Hindlimb muscle (tissue), 1 donor: ENCODE measurements at regions not wholly inside any gene's neighbourhood (a gene's known extent, or its start where the extent isn't known, plus 50 kb on each side); places are given as distances from the start of the nearest gene placed in this dataset.
A peak's percentile ranks its signal among the peaks of the same experiment; 100 is the strongest.

ENCODE experiments used
- DNase-seq: peaks from one replicate; pipeline ENCODE4 v3.0.0-alpha.2; 2013

DNA sequence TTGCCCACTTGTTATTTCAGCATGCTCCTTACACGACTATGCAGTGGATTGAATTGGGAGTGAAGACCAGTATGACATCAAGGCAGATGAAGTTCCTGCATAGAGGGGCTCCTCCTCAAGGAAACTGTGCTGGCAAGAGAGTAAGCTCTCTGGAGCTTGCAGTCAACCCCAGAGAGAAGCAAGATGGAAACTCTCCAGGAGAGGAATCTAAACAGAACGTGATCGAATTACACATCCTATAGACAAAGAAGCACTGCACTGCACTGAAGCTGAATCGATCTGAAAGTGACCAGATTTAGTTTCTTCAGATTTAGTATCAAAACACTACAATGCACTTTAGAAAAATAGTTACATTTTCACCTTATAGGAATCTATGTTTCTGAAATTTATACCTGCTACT lies 947.7 kb upstream of the TENM4 start:
- no peak for DNase-seq

DNA sequence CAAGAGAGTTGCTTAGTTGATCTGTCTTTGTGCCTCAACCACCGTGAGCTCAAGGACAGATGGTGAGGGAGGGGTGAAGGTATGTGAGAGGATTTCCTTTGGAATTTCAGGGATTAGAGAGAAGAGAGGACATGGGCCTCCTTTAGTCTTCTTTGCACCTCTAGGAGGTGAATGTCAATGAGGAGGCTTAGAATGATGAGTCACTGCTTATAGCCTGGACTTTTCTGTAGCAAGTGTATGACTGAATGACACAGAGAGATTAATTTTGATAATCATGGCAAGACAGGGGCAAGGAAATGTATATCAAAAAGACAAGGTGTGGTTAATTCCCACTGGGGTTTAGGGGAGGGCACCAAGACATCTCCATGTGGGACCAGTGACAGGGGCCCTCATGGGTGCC lies 947.3 kb upstream of the TENM4 start:
- no peak for DNase-seq

DNA sequence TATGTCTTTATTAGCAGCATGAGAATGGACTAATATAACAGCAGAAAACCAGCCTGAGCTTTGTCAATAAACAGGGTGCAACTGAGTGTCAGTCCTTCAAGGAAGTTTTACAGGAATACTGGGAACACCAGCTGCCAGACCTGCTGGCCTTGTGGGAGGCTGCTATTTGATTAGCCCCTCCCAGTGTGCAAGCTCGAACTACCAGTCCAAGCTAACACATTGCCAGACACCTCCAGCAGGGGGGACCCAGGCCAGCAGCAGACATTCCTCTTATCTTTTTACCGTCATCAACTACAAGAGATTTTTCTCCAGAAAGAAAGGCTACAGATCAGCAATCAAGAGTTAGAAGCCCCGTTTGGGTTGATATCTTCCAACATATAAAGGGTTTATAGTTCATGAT lies 942.8 kb upstream of the TENM4 start:
- no peak for DNase-seq

DNA sequence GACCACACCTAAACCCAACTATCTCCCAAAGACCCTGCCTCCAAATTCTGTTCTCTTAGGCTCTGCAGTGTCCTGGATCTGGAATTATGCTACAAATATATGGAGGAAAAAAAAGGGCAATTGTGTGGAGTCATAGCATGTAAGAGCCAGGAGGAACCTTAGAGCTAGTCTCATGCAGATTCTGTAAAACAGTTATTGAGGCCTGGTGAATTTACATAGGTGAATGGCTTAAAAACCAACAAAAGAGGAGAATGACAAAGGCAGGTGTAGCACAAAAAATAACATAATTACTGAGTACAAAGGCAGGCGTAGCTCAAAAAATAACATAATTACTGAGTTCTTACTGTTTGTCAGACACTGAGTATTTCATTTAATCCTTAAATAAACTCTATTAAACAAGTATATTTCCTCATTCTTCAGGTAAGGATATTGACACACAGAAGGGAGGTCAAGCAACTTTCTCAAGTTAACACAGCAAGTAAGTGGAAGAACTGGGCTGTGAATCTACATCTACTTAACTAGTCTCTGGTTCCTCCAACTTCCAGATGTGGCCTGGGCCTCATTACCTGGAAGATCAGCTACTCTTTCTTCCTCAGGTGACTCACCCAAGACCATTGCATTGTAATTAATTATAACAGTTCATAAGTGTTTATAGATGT lies 938.9 kb upstream of the TENM4 start:
- no peak for DNase-seq

DNA sequence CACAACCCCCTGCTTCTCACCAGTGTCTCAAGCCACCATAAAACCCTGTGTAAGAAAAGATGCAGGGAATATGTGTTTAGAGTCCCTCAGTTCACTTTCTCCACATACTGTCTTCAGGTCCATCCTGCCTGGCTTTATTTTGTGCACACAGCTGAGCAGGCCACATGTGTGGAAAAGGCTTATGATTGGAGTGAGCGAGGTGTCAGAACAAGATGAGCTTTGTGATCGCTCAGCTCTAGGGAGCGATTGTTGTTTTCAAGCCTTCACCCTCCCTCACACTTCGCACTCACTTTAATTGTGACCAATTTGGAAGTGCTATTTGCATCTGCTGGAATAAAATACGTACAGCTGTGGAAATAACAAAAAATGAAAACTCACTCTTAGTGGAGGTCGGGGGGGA lies 931.1 kb upstream of the TENM4 start:
- DNase-seq = no peak

DNA sequence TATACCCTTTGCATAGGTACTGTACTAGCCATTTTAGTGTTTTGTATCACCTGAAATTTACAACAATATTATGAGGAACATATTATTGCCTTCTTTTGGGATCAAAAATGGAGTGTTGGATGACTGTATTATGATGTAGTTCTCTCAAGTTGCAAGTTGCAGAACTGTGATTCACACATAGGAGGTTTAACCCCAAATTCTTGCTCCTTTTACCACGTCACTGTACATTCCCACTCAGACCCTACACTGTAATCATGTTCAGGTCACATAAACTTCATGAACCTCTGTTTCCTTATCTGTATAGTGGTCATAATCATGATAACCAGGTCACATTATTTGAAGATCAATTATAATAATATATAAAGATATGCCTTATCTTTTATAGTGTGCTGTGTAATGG lies 925.1 kb upstream of the TENM4 start:
- DNase-seq = no peak

DNA sequence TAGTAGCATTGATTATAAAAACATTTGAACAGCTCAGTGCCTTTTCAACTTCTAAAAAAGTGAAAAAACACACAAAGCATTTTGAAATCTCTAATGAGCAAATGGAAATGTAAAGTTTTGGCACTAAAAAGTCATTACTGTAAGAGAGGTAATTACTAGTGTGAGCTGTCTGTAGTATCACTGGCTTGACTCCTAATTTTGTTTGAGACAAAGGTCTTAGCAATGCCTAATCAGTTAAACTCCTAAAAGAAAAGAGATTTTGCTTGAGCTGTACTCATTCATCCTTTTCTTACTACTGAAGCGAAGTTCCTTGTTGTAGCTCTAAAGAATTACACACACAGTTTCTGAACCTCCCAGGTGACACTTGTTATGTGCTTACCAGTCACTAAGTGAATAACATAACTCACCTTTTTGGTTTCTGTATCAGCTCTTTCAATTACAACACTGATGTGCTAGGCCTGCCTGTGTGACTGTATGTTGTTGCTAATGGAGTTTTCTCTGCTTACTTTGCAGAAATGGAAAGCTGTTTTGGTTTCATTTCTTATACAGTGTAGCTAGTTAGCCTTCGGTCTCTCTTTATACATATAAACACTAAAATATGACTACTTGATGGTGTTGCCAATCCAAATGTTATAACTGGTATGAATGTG lies 924.4 kb upstream of the TENM4 start:
- DNase-seq = no peak

DNA sequence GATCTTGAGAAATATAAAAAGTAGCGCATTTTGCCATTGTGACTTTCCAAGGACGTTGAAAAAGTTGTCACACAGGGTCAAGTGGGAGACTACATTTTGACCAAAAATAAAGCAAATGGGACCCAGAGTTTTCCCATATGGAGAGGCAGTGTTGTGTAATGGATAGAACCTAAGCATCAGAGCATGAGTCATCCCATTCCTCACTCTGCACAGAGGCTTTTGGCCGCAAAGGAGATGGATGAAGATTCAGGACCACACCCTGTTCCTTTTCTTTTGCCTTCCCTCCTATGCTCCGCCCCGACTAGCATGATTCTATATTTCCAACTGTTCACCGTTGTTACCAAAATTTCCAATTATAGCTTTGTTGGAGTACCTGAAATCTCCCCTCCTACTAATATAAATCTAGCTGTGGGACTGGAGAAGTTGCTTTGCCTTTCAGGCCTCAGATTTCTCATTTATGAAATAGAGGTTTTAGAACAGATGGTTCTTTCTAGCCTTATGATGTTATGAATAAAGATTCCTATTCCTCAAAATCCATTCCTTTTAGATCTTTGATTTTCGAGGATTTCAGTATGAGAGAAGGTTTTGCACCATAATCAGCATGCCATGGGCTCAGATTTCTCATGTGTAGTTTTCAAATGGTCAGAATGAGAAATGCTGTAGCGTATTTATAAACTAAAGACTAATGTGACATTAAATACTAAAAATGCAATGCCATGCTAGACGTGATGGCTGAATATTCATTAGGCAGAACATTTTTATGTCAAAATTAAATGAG lies 921.9 kb upstream of the TENM4 start:
- DNase-seq = no peak

DNA sequence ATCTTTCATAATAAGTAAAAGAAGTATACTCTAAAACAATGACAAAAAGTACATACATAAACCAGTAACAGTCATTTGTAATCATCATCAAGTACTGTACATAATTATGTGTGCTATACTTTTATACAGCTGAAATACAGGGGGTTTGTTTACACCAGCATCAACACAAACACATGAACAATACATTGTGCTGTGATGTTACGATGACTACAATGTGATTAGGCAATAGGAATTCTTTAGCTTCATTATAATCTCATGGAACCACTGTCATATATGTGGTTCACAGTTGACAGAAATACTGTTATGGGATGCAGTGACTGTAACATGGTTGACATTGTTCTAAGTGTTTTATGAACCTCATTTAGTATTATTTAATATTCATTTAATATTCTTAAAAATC lies 914.4 kb upstream of the TENM4 start:
- no peak for DNase-seq

DNA sequence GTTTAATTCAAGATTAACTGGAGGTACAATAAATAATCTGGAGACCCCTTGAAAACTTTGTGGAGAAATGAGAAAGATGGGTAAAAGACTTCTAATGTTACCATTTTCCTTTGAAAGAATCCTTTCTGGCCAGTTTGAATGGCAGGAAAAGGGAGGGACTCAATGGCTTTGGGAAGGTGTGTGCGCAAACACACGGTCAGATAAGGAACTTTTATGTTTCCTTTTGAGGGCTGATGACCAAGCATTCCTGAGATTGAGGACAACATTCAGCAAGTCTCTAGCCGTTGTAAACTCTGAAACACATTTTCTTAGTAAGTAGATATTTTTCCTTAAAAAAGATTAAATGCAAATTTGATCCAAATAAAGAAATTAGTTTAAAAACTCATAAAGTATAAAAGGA lies 909.7 kb upstream of the TENM4 start:
- no peak for DNase-seq

DNA sequence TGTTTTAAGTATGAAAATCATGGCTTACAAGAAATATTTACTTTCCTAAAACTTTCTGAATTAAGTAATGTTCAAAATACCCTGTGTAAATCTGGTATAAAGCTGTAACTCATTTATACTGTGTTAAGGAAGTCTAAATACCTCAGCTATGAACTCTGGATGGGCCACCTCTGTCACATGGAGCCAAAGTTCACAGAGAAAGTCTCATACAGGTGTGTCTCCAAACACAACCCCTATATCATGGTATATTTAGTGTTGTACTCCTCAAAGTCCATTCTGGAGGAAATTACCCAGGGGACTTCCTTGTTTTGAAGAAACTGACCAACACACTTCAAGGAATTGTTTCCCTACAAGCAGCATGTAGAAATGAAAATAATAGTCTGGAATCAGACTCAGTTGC lies 909.2 kb upstream of the TENM4 start:
- DNase-seq = no peak

DNA sequence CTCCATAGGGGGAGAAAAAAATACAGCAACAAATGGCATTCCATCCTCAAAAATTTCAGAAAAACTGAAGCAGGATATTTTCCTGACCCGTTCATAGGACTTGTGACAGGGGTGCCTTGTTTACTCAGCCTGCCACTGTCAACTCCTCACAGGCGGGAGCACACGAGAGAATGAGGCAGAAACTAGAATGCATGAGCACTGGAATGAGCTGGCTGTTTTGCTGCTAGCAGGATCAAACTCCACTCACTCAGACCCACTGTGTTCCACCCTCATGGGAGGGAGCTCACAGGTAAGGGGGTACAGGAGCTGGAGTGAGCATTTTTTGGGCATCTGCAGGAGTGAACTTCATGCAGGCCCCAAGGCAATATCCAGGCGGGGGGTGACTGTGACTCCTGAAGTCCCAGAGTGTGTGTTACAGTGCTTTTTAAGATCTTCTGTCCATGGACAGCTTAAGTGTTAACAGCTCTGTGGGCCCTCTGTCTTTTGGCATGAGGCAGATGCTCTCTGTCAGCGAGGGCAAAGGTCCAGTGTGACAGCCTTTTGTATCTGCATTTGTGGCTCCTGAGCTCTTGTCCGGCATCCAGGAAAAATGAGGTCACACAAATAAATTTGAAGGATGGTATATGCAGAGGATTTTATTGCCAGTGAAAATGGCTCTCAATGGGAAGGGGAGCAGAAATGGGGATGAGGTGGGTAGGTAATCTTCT lies 905.7 kb upstream of the TENM4 start:
- DNase-seq = no peak

DNA sequence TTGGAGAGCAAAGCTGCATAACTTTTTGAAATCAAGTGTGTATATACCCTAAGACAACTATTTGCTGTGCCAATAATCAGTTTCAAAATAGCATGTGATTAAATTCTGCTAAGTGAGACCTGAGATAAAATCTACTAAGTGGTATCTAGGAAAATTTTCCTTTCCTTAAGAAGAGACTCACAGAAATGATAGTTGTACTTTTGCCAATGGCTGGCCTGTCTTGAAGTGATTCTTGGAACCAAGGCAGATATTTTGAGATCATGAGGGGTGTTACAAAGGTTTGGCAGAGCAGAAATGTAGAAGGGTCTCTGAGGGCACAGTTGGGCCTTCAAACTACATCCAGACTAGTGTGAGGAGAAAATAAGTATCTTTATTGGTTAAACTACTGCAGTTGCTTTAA lies 902.6 kb upstream of the TENM4 start:
- DNase-seq = no peak

DNA sequence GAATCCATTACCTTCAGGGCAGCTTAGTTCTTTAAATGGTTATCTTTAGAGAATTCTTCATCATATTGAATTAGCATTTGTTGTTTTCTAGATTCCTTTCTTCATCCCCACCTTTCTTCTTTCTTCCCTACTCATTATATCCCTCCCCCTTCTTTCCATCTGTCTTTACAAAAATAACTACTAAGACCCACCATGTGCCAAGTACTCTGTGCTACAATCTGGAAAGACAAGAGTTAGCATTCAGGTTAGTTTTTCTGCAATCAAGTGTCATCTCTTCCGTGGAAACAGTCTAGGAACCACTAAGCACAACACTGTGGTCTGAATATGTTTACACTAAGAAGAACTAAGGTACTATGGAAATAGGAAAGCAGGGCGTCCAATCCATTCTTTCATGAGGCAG lies 897.4 kb upstream of the TENM4 start:
- DNase-seq = no peak

DNA sequence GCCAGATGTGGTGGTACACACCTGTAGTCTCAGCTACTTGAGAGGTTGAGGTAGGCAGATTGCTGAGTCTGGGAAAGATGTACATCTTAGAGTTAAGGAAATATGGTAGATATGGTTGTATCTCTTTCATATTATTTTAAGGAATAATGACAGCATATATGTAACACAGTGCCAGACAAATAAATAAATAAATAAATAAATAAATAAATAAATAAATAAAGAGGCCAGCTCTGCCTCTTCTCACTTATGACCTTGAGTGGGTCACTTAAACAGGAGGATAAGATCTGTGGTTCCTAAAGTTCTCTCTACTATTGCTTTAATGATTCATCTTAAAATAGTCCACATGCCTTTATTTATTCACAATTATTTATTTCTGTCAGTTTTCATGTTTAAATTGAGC lies 890.9 kb upstream of the TENM4 start:
- DNase-seq = no peak

DNA sequence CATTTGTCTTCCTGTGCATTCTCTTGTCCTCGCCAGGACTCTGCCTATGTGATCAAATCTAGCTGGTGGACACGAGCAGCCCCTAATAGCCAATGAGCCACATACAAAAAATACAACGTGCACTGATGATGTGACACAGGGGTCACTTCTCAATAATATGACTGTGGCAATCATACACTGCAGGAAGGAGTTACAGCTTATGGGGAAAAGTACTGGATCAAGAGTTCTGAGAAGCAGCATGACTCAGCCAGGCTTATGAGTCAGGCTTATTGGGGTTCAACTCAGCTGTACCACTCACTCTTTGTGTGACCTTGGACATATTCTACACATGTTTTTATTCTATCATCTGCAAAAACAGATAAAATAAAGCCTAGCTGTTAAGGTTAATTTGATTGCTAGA lies 889.4 kb upstream of the TENM4 start:
- no peak for DNase-seq

DNA sequence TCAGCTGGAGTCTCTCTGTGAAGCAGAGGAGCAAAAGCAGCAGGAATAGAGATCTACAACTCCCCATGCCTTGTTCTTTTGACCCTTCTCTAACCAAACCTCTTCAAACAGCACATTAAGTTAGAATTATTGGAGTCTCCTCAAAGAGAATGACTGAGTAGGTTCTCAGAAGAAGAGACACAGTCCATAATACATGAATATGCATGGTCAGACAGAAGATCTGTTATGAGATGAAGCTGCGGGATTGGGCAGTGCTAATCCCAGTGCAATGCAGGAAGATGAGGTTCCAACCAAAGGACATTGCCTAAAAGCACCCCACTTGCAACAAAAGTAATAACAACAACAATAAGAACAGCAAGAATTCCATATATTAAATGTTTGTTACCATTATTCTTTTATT lies 887.9 kb upstream of the TENM4 start:
- no peak for DNase-seq

DNA sequence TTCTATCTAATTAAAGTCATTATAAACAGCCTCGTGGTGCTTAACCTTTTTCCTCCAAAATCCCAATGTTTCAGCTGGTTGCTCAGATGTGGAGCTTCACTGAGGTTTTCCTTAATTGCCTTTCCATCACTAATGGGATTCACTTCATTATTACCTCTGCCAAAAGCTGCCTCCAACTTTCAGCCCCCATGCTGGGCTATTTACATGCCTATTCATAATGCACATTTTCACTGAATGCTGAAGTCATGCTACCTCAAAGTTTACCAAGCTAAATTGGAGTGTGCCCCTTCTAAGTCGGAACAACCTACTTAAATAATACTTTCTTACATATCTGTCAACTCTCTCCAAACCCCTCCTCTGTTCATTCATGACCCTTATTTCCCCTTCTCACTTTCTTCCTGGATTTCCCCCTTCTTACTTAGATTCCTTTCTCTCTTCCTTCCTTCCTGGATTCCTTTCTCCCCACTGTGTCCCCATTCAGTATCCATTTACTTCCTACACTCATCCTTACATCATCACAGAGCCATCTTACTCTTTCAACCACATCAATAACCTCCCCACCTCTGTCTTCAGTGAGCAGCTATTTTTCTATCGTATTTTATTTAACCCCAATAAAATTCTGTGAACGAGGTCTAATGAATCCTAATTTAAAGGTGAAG lies 887.3 kb upstream of the TENM4 start:
- no peak for DNase-seq

DNA sequence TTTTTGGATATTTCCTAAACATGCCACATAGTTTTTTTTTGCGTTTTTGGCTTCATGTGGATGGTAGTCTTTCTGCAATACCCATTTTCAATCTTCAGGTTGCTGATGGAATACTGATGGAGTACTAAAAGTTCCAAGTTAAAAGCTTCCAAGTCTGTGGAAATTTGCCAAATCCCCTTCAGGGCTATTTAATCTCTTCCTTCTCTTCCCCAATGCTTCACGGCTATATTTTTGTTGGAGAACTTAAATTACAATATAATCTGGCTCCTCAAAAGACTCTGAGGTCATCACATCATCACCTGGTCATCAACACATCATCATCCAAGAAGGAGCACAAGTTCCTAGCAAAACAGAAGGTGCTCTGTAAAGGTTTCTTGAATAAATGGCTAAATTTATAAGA lies 881.0 kb upstream of the TENM4 start:
- peak; percentile 56 for DNase-seq

DNA sequence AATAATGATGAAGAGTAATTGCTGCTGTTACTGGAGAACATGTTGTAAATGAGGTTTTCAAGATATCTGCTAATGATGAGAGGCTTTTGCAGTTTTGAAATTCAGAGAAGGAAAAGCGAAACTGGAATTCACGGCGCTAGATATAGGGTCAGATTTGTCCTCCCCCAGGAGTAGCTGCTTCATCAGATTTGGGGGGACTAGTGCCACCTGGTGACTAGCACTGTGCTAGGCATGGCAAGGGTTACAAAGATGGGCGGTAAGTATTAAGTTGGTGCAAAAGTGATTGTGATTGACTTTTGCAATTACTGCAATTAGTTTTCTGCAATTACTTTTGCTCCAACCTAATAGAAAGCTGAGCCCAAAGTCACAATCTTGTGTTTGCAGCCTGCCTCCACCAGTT lies 879.9 kb upstream of the TENM4 start:
- no peak for DNase-seq

DNA sequence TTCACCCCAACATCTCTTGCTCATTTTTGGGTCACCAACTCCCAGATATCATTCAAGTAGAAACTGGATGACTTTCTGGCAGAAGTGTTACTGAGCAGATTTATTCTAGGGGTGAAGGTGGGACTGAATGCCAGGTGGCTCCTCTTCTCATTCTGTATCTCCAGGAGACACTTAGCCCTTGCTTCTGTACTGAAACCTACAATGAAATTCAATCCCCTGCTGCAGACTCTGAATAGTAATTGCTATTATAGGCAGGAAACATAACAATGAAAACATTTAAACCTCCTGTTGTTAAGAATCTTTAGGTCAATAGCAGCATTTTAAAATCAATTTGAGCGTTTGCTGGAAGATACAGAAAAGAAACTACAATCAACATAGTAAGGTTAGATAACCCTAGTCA lies 879.4 kb upstream of the TENM4 start:
- no peak for DNase-seq

DNA sequence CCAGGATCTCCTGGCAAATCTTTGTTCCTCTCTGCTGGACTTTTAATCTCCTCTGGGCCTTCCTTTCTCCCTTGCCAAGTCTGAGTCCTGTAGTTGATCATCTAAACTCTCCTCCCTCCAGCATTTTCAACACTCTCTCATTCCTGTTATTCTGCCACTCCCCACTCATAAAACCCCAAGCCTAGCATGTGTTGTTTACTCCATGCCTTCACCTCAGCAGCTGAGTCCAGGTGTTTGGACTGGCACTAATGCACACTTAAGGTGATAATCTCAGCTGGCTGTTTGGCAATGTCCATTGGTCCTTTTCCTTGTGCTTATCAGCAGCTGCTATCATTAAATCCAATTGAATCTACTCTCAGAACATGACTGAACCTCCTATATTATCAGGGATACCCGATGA lies 876.8 kb upstream of the TENM4 start:
- DNase-seq = no peak

DNA sequence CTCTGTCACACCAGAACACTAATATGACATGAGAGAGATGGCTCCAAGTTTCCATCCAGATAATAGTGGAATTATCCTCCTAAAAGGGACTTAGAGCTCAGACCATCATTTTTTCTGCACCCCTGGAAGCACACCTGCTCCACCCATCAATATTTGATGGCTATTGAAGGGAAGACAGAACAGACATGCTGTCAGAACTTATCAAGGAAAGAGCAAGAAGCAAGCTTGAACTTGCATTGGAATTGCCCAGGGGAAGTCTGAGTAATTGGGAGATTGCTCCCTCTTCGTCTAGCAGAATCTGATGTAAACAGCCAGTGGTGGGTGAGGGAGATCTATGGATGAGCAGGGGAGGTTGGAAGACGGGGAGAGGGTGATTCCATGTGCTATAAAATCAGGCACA lies 874.4 kb upstream of the TENM4 start:
- DNase-seq = no peak
